Panc1 (cell line): ENCODE measurements at regions not wholly inside any gene's neighbourhood (a gene's known extent, or its start where the extent isn't known, plus 50 kb on each side); places are given as distances from the start of the nearest gene placed in this dataset.
"Not testable (repeated sequence)": the region's sequence is repeated elsewhere in the genome, so short reads cannot be mapped to it uniquely, and the experiment has no call there.

Experiments
- ATAC-seq: fragments of 200-7000 bp; cut with Tn5 transposase; 2 replicates; pipeline ENCODE4 v1.9.1; 2020; ENCODE audit warnings: mild to moderate bottlenecking, moderate library complexity
- BruUV-seq: library from RNA; stranded (reverse); fragments of 400-500 nt; replicated peaks from 2 replicates; lab custom pipeline; 2021; lab: Mats Ljungman, UMichigan
- CTCF ChIA-PET: fragments of 300-600 bp; sonication (Branson Sonifier 250); formaldehyde crosslinking; loops from one replicate; lab custom pipeline; 2022; ENCODE audit warnings: antibody characterized with exemption; lab: Charles Lee
- POLR2A ChIA-PET: fragments of 300-600 bp; sonication (Branson Sonifier 250); formaldehyde crosslinking; loops from one replicate; lab custom pipeline; 2022; ENCODE audit warnings: antibody characterized with exemption; lab: Charles Lee
- DNase-seq: peaks from one replicate; pipeline ENCODE4 v3.0.0-alpha.2; 2010; ENCODE audit warnings: low read depth, low spot score
- H3K27ac ChIP-seq: 2 replicates; pipeline ENCODE4 v1.5.1; 2011; ENCODE audit warnings: mild to moderate bottlenecking, low read length, inconsistent platforms
- H3K27me3 ChIP-seq: fragments of 200-500 bp; sonication (Bioruptor generic); 2 replicates; pipeline ENCODE4 v1.6.0; 2014; ENCODE audit warnings: low read length, inconsistent platforms; ENCODE audit not compliant: control insufficient read depth, insufficient read depth
- H3K36me3 ChIP-seq: fragments of 200-500 bp; sonication (Bioruptor generic); 2 replicates; pipeline ENCODE4 v1.5.1; 2014; ENCODE audit warnings: inconsistent platforms, mild to moderate bottlenecking, low read length, moderate library complexity; ENCODE audit not compliant: control insufficient read depth, insufficient read depth
- H3K4me1 ChIP-seq: 2 replicates; pipeline ENCODE4 v1.5.1; 2011; ENCODE audit warnings: inconsistent platforms, mild to moderate bottlenecking, low read length, moderate library complexity; ENCODE audit not compliant: control insufficient read depth, insufficient read depth
- H3K4me3 ChIP-seq, 2 experiments: 2 replicates each; pipeline ENCODE4 v1.5.1; 2011 to 2012; ENCODE audit warnings: low read depth in 2 of 2, low read length in 2 of 2, mild to moderate bottlenecking in 2 of 2, inconsistent platforms in 1 of 2, moderate library complexity in 1 of 2
- H3K9me3 ChIP-seq: fragments of 200-500 bp; sonication (Bioruptor generic); 2 replicates; pipeline ENCODE4 v1.5.1; 2014; ENCODE audit warnings: low read depth, mild to moderate bottlenecking, inconsistent platforms, low read length, moderate library complexity; ENCODE audit not compliant: control insufficient read depth, insufficient read depth
- in situ Hi-C: cut with HindIII; loops from 2 replicates; pipeline ENCODE4 v1.10.0; 2016; ENCODE audit warnings: low sequenced_read_pairs, low pct_unique_long_range_greater_than_20kb
- intact Hi-C: fragments of 100-400 bp; cut with micrococcal nuclease; formaldehyde crosslinking; loops from one replicate; pipeline ENCODE4 v1.10.0; 2022; ENCODE audit not compliant: unreplicated experiment

DNA sequence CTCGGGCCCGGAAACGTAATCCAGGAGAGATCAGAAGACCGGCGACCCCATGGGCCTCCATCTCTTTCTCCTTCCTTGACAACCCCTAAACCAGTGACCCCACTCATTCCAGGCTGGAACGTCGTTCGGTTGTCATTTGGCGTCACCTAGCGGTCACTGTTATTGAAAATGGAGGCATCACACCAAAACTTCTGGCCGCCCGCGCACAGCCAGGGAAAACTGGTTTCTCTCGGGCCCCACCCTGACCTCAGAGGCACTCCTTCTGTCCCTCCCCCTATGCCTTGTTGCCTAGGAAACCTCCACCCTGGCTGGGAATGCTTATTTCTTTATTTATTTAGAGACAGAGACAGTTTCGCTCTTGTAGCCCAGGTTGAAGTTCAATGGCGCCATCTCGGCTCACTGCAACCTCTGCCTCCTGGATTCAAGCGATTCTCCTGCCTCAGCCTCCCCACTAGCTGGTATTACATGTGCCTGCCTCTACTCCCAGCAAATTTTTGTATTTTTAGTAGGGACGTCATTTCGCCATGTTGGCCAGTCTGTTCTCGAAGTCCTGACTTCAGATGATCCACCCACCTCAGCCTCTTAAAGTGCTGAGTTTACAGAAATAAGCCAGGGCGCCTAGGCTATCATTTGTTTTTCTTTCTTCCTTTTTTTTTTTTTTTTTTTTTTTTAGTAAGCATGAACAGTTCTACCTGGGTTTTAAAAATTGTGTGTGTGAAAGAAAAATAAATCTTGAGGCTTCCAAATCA is 2144.1 kb upstream of the TPTE start:
- DNase-seq, in situ Hi-C loops, H3K36me3 ChIP-seq, H3K27ac ChIP-seq, H3K9me3 ChIP-seq, BruUV-seq, H3K4me3 ChIP-seq, intact Hi-C loops, H3K4me1 ChIP-seq, CTCF ChIA-PET, H3K27me3 ChIP-seq, POLR2A ChIA-PET: not testable (repeated sequence)
- ATAC-seq = peak; percentile 82

DNA sequence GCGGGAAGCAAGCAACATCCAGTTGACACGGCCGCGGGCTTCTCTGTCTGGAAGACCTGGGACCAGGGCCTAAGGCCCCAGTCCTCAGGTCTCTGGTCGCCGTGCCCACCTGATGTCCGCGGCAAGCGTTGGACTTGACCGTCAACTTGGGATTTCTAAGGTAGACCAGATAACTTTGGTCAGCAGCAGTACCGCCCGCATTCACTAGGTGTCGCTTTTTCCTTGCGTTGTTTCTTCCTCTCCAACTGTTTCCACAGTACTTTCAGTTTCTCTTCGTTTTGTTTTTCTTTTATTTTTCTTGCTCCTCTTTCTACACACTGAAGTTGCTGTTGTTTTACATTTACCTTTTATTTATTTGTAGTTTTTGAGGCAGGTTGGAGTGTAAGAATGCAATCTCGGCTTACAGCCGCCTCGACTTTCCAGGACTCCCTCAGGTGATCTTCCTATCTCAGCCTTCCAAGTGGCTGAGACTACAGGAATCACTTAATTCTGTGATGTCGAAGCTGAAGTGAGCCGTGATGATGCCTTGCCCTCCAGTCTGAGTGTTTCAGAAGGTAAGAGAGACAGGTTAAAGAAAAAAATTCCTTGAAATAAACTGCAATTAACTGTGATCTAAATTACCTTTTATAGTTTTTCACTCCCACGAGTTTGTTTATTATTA is 2140.8 kb upstream of the TPTE start:
- in situ Hi-C loops, intact Hi-C loops, H3K4me1 ChIP-seq, POLR2A ChIA-PET, BruUV-seq, H3K4me3 ChIP-seq, H3K27ac ChIP-seq, DNase-seq, H3K27me3 ChIP-seq, CTCF ChIA-PET, H3K36me3 ChIP-seq, H3K9me3 ChIP-seq: not testable (repeated sequence)
- peak; percentile 69 for ATAC-seq

DNA sequence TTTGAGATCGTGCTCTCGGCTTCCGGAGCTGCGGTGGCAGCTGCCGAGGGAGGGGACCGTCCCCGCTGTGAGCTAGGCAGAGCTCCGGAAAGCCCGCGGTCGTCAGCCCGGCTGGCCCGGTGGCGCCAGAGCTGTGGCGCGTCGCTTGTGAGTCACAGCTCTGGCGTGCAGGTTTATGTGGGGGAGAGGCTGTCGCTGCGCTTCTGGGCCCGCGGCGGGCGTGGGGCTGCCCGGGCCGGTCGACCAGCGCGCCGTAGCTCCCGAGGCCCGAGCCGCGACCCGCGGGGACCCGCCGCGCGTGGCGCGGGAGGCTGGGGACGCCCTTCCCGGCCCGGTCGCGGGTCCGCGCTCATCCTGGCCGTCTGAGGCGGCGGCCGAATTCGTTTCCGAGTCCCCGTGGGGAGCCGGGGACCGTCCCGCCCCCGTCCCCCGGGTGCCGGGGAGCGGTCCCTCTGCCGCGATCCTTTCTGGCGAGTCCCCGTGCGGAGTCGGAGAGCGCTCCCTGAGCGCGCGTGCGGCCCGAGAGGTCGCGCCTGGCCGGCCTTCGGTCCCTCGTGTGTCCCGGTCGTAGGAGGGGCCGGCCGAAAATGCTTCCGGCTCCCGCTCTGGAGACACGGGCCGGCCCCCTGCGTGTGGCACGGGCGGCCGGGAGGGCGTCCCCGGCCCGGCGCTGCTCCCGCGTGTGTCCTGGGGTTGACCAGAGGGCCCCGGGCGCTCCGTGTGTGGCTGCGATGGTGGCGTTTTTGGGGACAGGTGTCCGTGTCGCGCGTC is 2133.0 kb upstream of the TPTE start:
- H3K4me1 ChIP-seq, in situ Hi-C loops, H3K36me3 ChIP-seq, intact Hi-C loops, H3K4me3 ChIP-seq, POLR2A ChIA-PET, CTCF ChIA-PET, H3K27ac ChIP-seq, DNase-seq, H3K9me3 ChIP-seq, BruUV-seq, H3K27me3 ChIP-seq: not testable (repeated sequence)
- peak; percentile 100 for ATAC-seq

DNA sequence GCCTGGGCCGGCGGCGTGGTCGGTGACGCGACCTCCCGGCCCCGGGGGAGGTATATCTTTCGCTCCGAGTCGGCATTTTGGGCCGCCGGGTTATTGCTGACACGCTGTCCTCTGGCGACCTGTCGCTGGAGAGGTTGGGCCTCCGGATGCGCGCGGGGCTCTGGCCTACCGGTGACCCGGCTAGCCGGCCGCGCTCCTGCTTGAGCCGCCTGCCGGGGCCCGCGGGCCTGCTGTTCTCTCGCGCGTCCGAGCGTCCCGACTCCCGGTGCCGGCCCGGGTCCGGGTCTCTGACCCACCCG is 2132.5 kb upstream of the TPTE start:
- H3K27me3 ChIP-seq, H3K9me3 ChIP-seq, BruUV-seq, in situ Hi-C loops, intact Hi-C loops, POLR2A ChIA-PET, ATAC-seq, H3K27ac ChIP-seq, DNase-seq, H3K36me3 ChIP-seq, H3K4me1 ChIP-seq, CTCF ChIA-PET, H3K4me3 ChIP-seq: not testable (repeated sequence)

DNA sequence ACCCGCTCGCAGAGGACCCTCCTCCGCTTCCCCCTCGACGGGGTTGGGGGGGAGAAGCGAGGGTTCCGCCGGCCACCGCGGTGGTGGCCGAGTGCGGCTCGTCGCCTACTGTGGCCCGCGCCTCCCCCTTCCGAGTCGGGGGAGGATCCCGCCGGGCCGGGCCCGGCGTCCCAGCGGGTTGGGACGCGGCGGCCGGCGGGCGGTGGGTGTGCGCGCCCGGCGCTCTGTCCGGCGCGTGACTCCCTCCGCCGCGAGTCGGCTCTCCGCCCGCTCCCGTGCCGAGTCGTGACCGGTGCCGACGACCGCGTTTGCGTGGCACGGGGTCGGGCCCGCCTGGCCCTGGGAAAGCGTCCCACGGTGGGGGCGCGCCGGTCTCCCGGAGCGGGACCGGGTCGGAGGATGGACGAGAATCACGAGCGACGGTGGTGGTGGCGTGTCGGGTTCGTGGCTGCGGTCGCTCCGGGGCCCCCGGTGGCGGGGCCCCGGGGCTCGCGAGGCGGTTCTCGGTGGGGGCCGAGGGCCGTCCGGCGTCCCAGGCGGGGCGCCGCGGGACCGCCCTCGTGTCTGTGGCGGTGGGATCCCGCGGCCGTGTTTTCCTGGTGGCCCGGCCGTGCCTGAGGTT is 2130.7 kb upstream of the TPTE start:
- ATAC-seq, CTCF ChIA-PET, DNase-seq, POLR2A ChIA-PET, in situ Hi-C loops, H3K9me3 ChIP-seq, intact Hi-C loops, H3K4me3 ChIP-seq, H3K36me3 ChIP-seq, H3K27me3 ChIP-seq, BruUV-seq, H3K4me1 ChIP-seq, H3K27ac ChIP-seq: not testable (repeated sequence)

DNA sequence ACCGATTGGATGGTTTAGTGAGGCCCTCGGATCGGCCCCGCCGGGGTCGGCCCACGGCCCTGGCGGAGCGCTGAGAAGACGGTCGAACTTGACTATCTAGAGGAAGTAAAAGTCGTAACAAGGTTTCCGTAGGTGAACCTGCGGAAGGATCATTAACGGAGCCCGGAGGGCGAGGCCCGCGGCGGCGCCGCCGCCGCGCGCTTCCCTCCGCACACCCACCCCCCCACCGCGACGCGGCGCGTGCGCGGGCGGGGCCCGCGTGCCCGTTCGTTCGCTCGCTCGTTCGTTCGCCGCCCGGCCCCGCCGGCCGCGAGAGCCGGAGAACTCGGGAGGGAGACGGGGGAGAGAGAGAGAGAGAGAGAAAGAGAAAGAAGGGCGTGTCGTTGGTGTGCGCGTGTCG is 2127.0 kb upstream of the TPTE start:
- ATAC-seq, DNase-seq, in situ Hi-C loops, H3K27ac ChIP-seq, H3K4me3 ChIP-seq, BruUV-seq, POLR2A ChIA-PET, intact Hi-C loops, H3K27me3 ChIP-seq, H3K4me1 ChIP-seq, CTCF ChIA-PET, H3K9me3 ChIP-seq, H3K36me3 ChIP-seq: not testable (repeated sequence)

DNA sequence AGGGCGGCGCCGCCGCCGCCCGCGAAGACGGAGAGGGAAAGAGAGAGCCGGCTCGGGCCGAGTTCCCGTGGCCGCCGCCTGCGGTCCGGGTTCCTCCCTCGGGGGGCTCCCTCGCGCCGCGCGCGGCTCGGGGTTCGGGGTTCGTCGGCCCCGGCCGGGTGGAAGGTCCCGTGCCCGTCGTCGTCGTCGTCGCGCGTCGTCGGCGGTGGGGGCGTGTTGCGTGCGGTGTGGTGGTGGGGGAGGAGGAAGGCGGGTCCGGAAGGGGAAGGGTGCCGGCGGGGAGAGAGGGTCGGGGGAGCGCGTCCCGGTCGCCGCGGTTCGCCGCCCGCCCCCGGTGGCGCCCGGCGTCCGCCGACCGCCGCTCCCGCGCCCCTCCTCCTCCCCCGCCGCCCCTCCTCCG is 2125.4 kb upstream of the TPTE start:
- in situ Hi-C loops, BruUV-seq: not testable (repeated sequence)

More for the DNA sequence above, 2125.4 kb upstream of the TPTE start:
- H3K27me3 ChIP-seq, ATAC-seq, intact Hi-C loops, H3K4me3 ChIP-seq, H3K4me1 ChIP-seq, POLR2A ChIA-PET, H3K36me3 ChIP-seq, CTCF ChIA-PET, DNase-seq, H3K9me3 ChIP-seq, H3K27ac ChIP-seq: not testable (repeated sequence)
